GM23338 (cell line): ENCODE measurements at regions not wholly inside any gene's neighbourhood (a gene's known extent, or its start where the extent isn't known, plus 50 kb on each side); places are given as distances from the start of the nearest gene placed in this dataset.

Experiments used
- CREB1 ChIP-seq: fragments of 250-450 bp; sonication (Bioruptor Pico); IDR thresholded peaks from 2 replicates; pipeline ENCODE4 v1.5.0; 2020; ENCODE audit warnings: low read depth, mild to moderate bottlenecking, moderate library complexity
- EZH2 ChIP-seq: fragments of 200-600 bp; sonication (generic); IDR thresholded peaks from one replicate; pipeline ENCODE4 v1.8.0; 2017; ENCODE audit warnings: antibody characterized with exemption, mild to moderate bottlenecking, low read depth; ENCODE audit not compliant: unreplicated experiment
- EZH2phosphoT487 ChIP-seq: fragments of 200-600 bp; sonication (generic); IDR thresholded peaks from one replicate; pipeline ENCODE4 v1.8.1; 2018; ENCODE audit warnings: antibody characterized with exemption; ENCODE audit not compliant: unreplicated experiment
- JUNB ChIP-seq: IDR thresholded peaks from one replicate; pipeline ENCODE4 v1.6.1; 2016; ENCODE audit warnings: antibody characterized with exemption; ENCODE audit not compliant: unreplicated experiment
- NANOG ChIP-seq: IDR thresholded peaks from 2 replicates; pipeline ENCODE4 v1.6.1; 2016; ENCODE audit warnings: antibody characterized with exemption, borderline replicate concordance
- POLR2AphosphoS5 ChIP-seq: IDR thresholded peaks from 2 replicates; pipeline ENCODE4 v1.6.1; 2016; ENCODE audit warnings: antibody characterized with exemption, low read depth
- STAT1 ChIP-seq: IDR thresholded peaks from one replicate; pipeline ENCODE4 v1.6.1; 2016; ENCODE audit warnings: antibody characterized with exemption; ENCODE audit not compliant: unreplicated experiment
- ZNF114 ChIP-seq: fragments of 250-450 bp; sonication (Bioruptor Pico); IDR thresholded peaks from 2 replicates; pipeline ENCODE4 v1.5.0; 2020; ENCODE audit warnings: mild to moderate bottlenecking, moderate library complexity
- TF ChIP-seq, protein P1 (sequence below), 2 experiments: fragments of 200-600 bp in 1 of 2; sonication (generic) in 1 of 2; conservative IDR thresholded peaks; 2 replicates each; pipeline versions ENCODE4 v1.5.1 to v1.6.1; 2016 to 2017; ENCODE audit warnings: antibody characterized with exemption in 2 of 2, low read depth in 2 of 2, mild to moderate bottlenecking in 2 of 2, moderate library complexity in 1 of 2
- TF ChIP-seq, protein P2 (sequence below): IDR thresholded peaks from one replicate; pipeline ENCODE4 v1.6.1; 2018; ENCODE audit warnings: antibody characterized with exemption; ENCODE audit not compliant: unreplicated experiment
- TF ChIP-seq, protein P3 (sequence below): IDR thresholded peaks from 2 replicates; pipeline ENCODE4 v1.6.1; 2016; ENCODE audit warnings: antibody characterized with exemption
- TF ChIP-seq, protein P4 (sequence below): fragments of 250-450 bp; sonication (Bioruptor Pico); IDR thresholded peaks from 2 replicates; pipeline ENCODE4 v1.5.0; 2020; ENCODE audit warnings: mild to moderate bottlenecking, moderate library complexity

DNA sequence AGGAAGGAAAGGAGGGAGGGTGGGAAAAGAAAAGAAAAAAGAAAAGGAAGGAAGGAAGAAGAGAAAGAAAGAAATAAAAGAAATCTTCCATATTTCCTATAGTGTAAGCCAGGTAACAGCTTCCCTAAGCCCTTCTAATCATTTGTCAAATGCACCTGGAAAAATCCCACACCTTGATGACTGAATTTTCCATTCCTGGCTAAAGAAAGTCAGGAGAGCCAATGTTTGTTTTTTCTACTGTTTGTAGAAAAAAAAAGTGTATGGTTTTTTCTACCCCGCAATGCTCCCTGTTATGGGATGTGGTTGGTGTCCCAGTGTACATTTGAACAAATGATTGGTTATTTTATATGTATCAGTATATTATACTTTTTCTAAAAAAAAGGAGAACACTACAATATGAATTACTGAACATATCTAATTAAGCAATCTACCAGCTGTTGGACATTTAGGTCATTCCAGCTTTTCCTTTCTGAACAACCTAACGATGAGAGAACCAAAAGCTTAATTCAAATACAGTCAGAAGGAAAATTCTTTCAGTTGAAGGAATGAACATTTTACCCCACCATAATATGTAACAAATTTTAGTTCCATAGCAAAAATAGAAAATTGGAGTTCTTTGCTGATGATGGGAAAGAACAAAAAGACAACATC is 355.0 kb downstream of the SETD4 start:
- TF ChIP-seq POLR2AphosphoS5 (no peak), EZH2 (no peak), JUNB (no peak), CREB1 (CRISPR knock-in tag) (no peak), EZH2phosphoT487 (no peak), STAT1 (no peak), ZNF114 (CRISPR knock-in tag) (no peak), NANOG (no peak)
- TF ChIP-seq, protein P1, sequence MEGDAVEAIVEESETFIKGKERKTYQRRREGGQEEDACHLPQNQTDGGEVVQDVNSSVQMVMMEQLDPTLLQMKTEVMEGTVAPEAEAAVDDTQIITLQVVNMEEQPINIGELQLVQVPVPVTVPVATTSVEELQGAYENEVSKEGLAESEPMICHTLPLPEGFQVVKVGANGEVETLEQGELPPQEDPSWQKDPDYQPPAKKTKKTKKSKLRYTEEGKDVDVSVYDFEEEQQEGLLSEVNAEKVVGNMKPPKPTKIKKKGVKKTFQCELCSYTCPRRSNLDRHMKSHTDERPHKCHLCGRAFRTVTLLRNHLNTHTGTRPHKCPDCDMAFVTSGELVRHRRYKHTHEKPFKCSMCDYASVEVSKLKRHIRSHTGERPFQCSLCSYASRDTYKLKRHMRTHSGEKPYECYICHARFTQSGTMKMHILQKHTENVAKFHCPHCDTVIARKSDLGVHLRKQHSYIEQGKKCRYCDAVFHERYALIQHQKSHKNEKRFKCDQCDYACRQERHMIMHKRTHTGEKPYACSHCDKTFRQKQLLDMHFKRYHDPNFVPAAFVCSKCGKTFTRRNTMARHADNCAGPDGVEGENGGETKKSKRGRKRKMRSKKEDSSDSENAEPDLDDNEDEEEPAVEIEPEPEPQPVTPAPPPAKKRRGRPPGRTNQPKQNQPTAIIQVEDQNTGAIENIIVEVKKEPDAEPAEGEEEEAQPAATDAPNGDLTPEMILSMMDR (conservative IDR thresholded peaks at IDR 0.05; ENCODE audit: low read depth in 2 of 2) = no peak
- TF ChIP-seq, protein P2, sequence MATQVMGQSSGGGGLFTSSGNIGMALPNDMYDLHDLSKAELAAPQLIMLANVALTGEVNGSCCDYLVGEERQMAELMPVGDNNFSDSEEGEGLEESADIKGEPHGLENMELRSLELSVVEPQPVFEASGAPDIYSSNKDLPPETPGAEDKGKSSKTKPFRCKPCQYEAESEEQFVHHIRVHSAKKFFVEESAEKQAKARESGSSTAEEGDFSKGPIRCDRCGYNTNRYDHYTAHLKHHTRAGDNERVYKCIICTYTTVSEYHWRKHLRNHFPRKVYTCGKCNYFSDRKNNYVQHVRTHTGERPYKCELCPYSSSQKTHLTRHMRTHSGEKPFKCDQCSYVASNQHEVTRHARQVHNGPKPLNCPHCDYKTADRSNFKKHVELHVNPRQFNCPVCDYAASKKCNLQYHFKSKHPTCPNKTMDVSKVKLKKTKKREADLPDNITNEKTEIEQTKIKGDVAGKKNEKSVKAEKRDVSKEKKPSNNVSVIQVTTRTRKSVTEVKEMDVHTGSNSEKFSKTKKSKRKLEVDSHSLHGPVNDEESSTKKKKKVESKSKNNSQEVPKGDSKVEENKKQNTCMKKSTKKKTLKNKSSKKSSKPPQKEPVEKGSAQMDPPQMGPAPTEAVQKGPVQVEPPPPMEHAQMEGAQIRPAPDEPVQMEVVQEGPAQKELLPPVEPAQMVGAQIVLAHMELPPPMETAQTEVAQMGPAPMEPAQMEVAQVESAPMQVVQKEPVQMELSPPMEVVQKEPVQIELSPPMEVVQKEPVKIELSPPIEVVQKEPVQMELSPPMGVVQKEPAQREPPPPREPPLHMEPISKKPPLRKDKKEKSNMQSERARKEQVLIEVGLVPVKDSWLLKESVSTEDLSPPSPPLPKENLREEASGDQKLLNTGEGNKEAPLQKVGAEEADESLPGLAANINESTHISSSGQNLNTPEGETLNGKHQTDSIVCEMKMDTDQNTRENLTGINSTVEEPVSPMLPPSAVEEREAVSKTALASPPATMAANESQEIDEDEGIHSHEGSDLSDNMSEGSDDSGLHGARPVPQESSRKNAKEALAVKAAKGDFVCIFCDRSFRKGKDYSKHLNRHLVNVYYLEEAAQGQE = no peak
- TF ChIP-seq, protein P3, sequence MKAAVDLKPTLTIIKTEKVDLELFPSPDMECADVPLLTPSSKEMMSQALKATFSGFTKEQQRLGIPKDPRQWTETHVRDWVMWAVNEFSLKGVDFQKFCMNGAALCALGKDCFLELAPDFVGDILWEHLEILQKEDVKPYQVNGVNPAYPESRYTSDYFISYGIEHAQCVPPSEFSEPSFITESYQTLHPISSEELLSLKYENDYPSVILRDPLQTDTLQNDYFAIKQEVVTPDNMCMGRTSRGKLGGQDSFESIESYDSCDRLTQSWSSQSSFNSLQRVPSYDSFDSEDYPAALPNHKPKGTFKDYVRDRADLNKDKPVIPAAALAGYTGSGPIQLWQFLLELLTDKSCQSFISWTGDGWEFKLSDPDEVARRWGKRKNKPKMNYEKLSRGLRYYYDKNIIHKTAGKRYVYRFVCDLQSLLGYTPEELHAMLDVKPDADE = no peak
- TF ChIP-seq, protein P4, sequence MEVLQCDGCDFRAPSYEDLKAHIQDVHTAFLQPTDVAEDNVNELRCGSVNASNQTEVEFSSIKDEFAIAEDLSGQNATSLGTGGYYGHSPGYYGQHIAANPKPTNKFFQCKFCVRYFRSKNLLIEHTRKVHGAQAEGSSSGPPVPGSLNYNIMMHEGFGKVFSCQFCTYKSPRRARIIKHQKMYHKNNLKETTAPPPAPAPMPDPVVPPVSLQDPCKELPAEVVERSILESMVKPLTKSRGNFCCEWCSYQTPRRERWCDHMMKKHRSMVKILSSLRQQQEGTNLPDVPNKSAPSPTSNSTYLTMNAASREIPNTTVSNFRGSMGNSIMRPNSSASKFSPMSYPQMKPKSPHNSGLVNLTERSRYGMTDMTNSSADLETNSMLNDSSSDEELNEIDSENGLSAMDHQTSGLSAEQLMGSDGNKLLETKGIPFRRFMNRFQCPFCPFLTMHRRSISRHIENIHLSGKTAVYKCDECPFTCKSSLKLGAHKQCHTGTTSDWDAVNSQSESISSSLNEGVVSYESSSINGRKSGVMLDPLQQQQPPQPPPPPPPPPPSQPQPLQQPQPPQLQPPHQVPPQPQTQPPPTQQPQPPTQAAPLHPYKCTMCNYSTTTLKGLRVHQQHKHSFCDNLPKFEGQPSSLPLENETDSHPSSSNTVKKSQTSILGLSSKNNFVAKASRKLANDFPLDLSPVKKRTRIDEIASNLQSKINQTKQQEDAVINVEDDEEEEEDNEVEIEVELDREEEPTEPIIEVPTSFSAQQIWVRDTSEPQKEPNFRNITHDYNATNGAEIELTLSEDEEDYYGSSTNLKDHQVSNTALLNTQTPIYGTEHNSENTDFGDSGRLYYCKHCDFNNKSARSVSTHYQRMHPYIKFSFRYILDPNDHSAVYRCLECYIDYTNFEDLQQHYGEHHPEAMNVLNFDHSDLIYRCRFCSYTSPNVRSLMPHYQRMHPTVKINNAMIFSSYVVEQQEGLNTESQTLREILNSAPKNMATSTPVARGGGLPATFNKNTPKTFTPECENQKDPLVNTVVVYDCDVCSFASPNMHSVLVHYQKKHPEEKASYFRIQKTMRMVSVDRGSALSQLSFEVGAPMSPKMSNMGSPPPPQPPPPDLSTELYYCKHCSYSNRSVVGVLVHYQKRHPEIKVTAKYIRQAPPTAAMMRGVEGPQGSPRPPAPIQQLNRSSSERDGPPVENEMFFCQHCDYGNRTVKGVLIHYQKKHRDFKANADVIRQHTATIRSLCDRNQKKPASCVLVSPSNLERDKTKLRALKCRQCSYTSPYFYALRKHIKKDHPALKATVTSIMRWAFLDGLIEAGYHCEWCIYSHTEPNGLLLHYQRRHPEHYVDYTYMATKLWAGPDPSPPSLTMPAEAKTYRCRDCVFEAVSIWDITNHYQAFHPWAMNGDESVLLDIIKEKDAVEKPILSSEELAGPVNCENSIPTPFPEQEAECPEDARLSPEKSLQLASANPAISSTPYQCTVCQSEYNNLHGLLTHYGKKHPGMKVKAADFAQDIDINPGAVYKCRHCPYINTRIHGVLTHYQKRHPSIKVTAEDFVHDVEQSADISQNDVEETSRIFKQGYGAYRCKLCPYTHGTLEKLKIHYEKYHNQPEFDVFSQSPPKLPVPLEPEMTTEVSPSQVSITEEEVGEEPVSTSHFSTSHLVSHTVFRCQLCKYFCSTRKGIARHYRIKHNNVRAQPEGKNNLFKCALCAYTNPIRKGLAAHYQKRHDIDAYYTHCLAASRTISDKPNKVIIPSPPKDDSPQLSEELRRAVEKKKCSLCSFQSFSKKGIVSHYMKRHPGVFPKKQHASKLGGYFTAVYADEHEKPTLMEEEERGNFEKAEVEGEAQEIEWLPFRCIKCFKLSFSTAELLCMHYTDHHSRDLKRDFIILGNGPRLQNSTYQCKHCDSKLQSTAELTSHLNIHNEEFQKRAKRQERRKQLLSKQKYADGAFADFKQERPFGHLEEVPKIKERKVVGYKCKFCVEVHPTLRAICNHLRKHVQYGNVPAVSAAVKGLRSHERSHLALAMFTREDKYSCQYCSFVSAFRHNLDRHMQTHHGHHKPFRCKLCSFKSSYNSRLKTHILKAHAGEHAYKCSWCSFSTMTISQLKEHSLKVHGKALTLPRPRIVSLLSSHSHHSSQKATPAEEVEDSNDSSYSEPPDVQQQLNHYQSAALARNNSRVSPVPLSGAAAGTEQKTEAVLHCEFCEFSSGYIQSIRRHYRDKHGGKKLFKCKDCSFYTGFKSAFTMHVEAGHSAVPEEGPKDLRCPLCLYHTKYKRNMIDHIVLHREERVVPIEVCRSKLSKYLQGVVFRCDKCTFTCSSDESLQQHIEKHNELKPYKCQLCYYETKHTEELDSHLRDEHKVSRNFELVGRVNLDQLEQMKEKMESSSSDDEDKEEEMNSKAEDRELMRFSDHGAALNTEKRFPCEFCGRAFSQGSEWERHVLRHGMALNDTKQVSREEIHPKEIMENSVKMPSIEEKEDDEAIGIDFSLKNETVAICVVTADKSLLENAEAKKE (CRISPR knock-in tag) = no peak
